GM18867 (cell line): ENCODE measurements at regions not wholly inside any gene's neighbourhood (a gene's known extent, or its start where the extent isn't known, plus 50 kb on each side); places are given as distances from the start of the nearest gene placed in this dataset.

Experiments used
- ATAC-seq: cut with Tn5 transposase; IDR thresholded peaks from one replicate; pipeline ENCODE4 v1.9.1; 2021; ENCODE audit warnings: mild to moderate bottlenecking, moderate library complexity; ENCODE audit not compliant: unreplicated experiment

GRCh38 chr5:126354012-126354857, 69.0 kb upstream of the GRAMD2B start:
- peak; percentile 27 for ATAC-seq

- no peak for ATAC-seq
Observed at GRCh38 chr5:126354858-126355731, 68.1 kb upstream of the GRAMD2B start.

- ATAC-seq, result peak; percentile 24
Observed at GRCh38 chr5:126355940-126356339, 67.3 kb upstream of the GRAMD2B start.

- no peak for ATAC-seq
Observed at GRCh38 chr5:126357585-126358342, 65.4 kb upstream of the GRAMD2B start.

- peak; percentile 88 for ATAC-seq
Observed at GRCh38 chr5:126358525-126358924, 64.7 kb upstream of the GRAMD2B start.

- ATAC-seq, result peak; percentile 48
Observed at GRCh38 chr5:126359884-126360283, 63.3 kb upstream of the GRAMD2B start.

- no peak for ATAC-seq
Observed at GRCh38 chr5:126360467-126360866, 62.7 kb upstream of the GRAMD2B start.

GRCh38 chr5:126363658-126364057, 59.6 kb upstream of the GRAMD2B start:
- ATAC-seq, result no peak

- ATAC-seq, result no peak
Observed at GRCh38 chr5:126364206-126364902, 58.9 kb upstream of the GRAMD2B start.

GRCh38 chr5:126365446-126366198, 57.6 kb upstream of the GRAMD2B start:
- ATAC-seq, result no peak

GRCh38 chr5:126366199-126366560, 57.0 kb upstream of the GRAMD2B start:
- no peak for ATAC-seq

- ATAC-seq, result peak; percentile 52
Observed at GRCh38 chr5:126368239-126368812, 54.9 kb upstream of the GRAMD2B start.

- ATAC-seq, result no peak
Observed at GRCh38 chr5:126369083-126369482, 54.1 kb upstream of the GRAMD2B start.

GRCh38 chr5:126369995-126370731, 53.0 kb upstream of the GRAMD2B start:
- no peak for ATAC-seq

GRCh38 chr5:126370796-126371718, 52.2 kb upstream of the GRAMD2B start:
- ATAC-seq, result no peak

GRCh38 chr5:126373375-126374108, 49.7 kb upstream of the GRAMD2B start:
- ATAC-seq, result no peak
